HG03025 (cell line): ENCODE measurements at regions not wholly inside any gene's neighbourhood (a gene's known extent, or its start where the extent isn't known, plus 50 kb on each side); places are given as distances from the start of the nearest gene placed in this dataset.

ENCODE experiments used
- ATAC-seq: cut with Tn5 transposase; IDR thresholded peaks from one replicate; pipeline ENCODE4 v1.9.1; 2021; ENCODE audit warnings: mild to moderate bottlenecking, moderate library complexity; ENCODE audit not compliant: unreplicated experiment, low FRiP score

- no peak for ATAC-seq
Measured at GRCh38 chr5:82855893-82856550, 221.2 kb downstream of the TMEM167A start.

GRCh38 chr5:82854956-82855355, 222.2 kb downstream of the TMEM167A start:
- no peak for ATAC-seq

- no peak for ATAC-seq
Measured at GRCh38 chr5:82851471-82851870, 225.7 kb downstream of the TMEM167A start.

- ATAC-seq, result no peak
Measured at GRCh38 chr5:82850393-82850792, 226.8 kb downstream of the TMEM167A start.

DNA sequence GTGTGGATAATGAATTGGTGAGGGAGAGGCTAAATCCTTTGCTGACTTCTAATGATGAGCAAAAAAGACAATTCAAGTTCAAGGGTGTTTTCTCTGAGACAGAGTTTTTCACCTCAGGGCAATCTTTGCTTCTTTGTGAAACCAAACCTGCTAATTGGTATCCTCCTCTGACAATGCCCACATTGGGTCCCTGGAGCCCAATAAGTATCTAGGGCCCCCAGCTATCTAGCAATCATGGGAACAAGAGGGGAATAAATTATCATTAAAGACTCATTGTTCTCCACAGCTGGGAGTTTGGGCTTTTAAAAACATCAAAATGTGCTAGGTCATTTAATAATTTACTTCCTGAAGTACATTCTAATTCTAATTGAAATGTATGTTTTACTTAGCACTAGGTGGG, 227.3 kb downstream of the TMEM167A start:
- no peak for ATAC-seq

- no peak for ATAC-seq
Measured at GRCh38 chr5:82847562-82847961, 229.6 kb downstream of the TMEM167A start.

GRCh38 chr5:82839881-82840280, 237.3 kb downstream of the TMEM167A start:
- no peak for ATAC-seq

DNA sequence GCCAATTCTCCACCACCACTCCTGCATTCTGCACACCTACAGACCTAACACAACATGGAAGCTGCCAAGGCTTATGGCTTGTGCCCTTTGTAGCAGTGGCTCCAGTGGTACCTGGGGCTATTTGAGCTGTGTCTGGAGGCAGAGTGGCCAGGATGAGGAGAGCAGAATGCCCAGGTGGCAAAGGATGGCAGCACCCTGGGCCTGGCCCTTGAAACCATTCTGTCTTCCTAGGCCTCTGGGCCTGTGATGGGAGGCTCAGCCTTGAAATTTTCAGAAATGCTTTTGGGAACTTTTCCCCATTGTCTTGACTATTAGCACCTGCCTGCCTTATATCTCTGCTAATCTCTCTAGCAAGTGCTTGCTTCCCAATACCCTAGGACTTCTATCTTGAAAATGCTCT, 241.7 kb downstream of the TMEM167A start:
- no peak for ATAC-seq

DNA sequence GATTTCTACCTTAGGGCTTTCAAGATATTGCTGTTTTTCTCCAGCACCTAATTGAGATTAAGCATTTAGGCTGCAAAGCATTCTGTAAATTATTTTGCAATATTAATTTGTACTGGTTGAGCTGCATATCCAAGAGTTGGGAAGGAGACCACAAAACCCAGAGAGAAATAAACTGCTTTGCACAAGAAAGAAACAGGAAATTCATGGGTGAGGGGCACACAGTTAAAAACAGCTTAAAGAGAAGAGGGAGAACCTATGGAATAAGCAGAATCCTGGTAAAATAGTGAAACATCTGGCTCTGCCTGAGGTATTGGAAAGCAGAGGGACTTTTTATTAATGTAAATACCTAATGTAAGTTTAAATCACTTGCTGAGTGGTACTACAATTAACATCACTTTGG, 243.0 kb downstream of the TMEM167A start:
- no peak for ATAC-seq

GRCh38 chr5:82833277-82833676, 243.9 kb downstream of the TMEM167A start:
- ATAC-seq, result no peak

DNA sequence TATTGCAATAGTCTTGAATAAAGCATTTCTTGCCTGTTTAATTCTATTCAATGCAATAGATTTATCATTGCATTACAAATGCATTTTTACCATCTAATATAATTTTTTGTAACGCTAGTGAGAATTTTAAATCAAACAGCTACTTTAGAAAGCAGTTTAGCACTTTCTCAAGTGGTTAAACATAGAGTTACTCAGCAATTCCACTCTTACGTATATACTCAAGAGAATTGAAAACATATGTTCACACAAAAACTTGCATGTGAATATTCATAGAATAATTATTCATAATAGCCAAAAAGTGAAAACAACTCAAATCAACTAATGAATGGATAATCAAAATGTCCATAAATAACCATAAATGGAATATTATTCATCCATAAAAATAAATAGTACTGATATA, 244.7 kb downstream of the TMEM167A start:
- ATAC-seq, result no peak

DNA sequence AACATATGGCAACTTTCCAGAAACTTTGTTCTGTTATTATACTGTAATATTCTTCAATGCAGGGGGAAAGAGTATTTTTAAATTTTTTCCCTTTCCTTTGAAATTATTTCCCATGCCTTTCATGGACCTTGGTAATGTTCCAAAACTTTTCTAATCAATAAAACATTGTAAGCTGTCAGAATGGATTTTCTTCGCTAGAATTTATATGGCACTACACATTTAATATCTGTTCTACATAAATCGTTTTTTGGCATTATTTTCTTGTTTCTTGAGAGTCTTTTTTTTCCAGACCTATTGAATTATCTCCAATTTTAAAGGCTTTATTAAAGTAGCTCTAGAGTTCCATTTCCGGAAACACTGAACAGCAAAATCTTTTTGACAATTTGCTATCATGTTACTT, 249.0 kb downstream of the TMEM167A start:
- no peak for ATAC-seq

GRCh38 chr5:82827651-82828050, 249.5 kb downstream of the TMEM167A start:
- ATAC-seq, result no peak

DNA sequence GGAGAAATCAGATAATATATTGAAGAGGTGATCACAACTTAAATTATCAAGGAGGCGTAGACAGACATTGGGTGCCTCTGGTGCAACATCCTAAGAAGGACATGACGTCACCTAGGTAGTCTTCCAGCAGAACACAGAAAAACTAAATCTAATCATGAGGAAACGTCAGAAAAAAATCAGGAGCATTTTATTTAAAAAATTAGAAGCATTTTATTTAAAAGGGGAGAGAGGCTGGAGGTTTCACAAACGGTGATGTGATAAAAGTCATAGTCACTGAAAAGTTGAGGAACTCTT, 254.6 kb downstream of the TMEM167A start:
- no peak for ATAC-seq

DNA sequence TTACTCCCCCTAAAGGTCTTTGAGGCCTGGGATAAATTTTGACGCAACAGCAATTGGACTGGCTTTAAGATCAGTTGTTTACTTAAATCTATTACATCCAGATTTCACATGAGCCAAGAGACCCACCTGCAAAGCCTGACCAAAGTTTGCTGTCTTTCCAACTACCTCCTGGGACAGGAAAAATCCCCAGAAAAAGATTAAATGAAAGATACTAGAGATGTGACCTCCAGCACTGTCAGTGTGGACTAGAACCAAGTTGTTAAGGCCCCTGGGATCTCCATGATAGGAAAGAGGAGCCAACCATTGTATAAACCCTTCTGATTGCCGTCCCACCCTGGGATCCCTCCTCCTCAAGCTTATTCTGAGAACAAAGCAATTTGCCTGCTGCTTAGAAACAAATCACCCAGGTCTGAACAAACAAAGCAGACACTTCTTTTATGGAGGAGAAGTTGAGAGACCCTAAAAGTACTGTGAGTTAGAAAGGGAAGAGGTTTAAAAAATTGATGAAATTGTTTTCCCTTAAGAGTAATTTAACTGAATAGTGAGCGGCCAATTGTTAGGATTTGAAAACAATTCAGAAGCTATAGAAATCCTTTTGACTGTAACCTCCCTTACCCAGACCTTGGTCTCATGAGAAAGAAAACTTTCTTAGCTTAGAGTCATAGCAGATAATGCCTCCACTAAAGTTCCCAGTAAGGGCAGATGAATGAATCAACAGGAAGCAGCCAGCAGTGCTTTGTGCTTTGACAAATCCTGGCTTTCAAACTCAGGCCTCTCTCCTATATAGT, 255.2 kb downstream of the TMEM167A start:
- ATAC-seq, result no peak

DNA sequence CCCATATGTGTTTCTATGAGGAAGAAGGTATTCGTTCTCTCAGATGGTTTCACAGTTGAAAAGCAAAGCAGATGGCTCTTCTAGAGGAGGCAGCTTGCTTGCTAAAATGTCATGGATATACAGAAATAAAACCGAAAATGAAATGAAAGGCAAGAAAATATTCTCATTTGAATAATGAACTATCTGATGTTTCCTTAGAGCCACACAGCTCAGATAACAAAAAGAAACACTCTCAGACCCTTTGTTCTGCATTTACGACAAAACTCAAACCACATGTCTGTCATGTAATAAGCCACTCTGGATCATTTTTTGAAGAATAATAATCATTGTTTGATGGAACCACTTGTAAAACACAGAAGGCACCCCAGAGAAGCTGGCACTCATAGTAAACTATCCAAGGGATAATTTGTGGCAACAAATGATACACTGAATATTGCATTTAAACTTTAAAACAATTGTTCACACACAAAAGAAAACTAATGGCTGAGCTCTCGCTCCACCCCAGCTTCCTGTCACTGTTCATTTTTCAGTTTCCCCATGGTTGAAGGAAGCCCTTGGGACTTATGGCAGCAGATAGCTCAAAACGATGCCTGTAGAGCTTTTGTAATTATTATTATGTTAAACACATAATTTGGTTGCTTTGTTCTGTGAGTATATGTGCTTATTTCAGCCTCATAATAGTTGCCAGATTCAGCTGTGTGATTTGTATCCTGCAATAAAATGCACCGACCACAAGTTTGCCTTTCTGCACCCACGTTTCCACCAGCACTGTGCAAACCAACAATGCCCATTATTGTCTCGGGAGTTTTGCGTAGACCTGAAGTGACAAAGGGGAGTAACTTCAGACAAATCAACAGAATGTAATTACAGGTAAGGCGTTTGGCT, 256.0 kb downstream of the TMEM167A start:
- peak; percentile 88 for ATAC-seq

GRCh38 chr5:82820188-82820587, 257.0 kb downstream of the TMEM167A start:
- no peak for ATAC-seq

DNA sequence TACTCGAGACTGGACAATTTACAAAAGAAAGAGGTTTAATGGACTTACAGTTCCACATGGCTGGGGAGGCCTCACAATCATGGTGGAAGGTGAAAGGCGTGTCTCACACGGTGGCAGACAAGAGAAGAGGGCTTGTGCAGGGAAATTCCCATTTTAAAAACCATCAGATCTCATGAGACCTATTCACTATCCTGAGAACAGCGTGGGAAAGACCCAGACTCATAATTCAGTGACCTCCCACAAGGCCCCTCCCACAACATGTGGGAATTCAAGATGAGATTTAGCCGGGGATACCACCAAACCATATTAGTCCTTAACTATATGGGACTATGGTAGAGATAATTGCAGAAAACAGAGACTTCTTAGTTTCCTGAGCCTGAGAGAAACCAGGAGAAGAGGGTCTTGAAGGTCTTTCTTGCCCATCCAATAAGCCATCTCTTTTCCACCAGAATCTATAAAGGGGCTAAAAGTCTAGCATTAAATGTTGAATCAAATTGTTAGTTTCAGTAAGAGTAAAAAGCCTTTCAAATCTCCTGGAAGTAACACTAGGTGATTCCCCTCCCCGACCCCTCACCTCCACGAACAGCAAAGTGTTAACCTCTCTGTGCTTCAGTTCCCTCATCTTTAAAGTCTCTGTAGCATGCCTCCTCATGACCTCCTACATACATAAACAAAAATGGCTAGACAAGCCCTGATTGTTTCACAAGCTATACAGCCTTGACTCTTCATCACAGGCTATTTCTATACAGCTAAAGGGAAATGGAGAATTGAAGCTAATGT, 259.1 kb downstream of the TMEM167A start:
- no peak for ATAC-seq

DNA sequence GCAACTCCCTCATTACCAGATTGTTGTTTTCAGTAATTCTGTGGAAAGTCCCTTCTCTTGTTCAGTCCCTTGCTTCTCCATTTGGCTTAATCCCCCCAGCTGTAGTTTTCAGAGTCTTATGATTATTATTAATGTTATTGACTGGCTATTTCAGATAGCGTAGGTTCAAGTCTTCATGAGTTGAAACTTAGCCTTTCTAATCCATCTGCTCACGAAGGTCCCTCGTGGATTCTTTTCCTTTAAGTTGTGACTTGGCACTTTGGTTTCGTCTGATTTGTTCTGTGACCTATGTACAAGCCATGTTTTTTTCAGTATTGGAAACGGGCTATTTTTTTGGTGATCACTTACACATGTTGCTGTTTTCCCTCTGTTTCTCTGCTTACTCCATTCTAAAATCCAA, 260.3 kb downstream of the TMEM167A start:
- no peak for ATAC-seq

GRCh38 chr5:82815871-82816270, 261.3 kb downstream of the TMEM167A start:
- no peak for ATAC-seq

DNA sequence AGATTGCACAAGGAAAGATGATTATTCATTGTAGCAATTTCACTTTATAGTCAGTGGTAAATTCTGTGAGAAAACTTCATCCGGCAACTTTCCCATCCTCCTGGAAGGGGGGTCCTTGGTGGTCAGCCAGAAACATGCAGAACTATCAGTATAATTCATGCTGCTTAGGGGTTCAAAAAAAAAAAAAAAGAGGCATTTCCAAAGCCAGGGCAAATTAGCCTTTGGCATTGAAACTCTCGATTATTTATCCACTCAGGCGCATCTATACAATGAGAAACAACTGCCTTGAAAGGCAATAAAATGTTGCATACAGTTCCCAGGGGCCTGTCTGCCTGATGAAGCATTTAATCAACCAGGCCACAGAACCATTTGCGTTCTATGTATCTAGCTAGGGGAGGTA, 263.3 kb downstream of the TMEM167A start:
- ATAC-seq, result no peak
